HG02840 (cell line): ENCODE measurements at regions not wholly inside any gene's neighbourhood (a gene's known extent, or its start where the extent isn't known, plus 50 kb on each side); places are given as distances from the start of the nearest gene placed in this dataset.
"Not testable (repeated sequence)": the region's sequence is repeated elsewhere in the genome, so short reads cannot be mapped to it uniquely, and the experiment has no call there.

Source experiments
- ATAC-seq: cut with Tn5 transposase; IDR thresholded peaks from one replicate; pipeline ENCODE4 v1.9.1; 2021; ENCODE audit warnings: mild to moderate bottlenecking, moderate library complexity, moderate number of reproducible peaks; ENCODE audit not compliant: unreplicated experiment, low FRiP score

GRCh38 chr2:62412347-62412742 is 93.7 kb downstream of the TMEM17 start:
- ATAC-seq, result no peak

- no peak for ATAC-seq
Measured at GRCh38 chr2:62410926-62411456, 95.0 kb downstream of the TMEM17 start.

- no peak for ATAC-seq
Measured at GRCh38 chr2:62410015-62410453, 96.0 kb downstream of the TMEM17 start.

DNA sequence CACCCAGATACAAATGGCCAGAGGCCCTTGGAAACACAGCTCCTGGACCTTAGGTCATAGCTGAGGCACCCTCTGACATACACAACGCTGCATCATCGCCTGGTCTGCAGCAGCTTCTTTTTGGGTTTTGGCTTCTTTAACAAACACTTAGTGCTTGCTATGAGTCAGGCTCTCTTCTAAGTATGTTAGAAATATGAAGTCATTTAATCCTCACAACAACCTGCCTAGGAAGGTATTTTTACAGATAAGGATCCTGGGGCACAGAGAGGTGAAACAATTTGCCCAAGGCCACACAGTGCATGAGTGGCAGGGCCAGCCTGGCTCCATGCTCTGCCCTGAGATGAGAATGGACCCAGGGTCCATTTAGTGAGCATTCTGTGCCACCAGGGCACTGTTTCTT is 96.6 kb downstream of the TMEM17 start:
- ATAC-seq, result no peak

- ATAC-seq, result no peak
Measured at GRCh38 chr2:62408241-62408677, 97.7 kb downstream of the TMEM17 start.

DNA sequence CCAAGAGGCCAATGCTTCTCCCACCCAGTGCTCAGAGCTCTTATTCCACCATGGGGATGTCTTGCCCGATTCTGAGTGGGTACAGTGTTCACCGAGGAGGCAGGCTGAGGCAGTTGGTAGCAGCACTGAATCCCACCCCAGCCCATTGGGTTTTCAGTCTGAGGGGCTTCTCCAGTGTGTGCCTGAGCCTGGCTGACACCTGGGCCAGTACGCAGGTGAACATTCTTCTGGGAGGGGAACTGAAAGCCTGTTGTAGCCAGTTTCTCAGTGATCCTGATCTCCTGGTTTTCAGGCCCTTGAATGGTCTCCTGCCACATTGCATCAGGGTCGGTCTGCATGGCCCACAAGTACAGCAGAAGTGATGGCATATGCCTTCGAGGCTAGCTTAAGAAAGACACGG is 98.2 kb downstream of the TMEM17 start:
- ATAC-seq, result no peak

GRCh38 chr2:62407401-62407800 is 98.6 kb downstream of the TMEM17 start:
- no peak for ATAC-seq

DNA sequence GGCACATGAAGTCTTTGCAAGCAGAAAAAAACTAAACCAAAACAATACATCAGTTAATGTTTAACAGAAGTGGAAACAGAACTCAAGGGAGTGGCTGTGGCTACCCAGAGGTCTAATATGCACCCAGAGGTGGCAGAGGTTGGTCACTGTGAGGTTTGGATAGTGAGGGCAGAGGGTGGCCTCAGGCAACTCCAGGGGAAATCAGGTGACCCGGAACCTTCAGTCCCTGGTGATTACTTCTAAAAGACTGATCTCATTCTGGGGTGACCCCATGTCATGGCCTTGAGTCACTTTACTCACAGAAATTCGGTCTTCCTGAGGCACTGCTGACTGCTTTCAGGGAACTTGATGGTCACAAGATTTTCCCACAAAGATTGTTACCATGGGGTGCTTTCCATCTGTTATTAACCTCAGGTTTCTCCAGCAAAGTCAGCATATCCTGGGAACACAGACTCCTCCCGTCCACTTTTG is 99.4 kb downstream of the TMEM17 start:
- no peak for ATAC-seq

DNA sequence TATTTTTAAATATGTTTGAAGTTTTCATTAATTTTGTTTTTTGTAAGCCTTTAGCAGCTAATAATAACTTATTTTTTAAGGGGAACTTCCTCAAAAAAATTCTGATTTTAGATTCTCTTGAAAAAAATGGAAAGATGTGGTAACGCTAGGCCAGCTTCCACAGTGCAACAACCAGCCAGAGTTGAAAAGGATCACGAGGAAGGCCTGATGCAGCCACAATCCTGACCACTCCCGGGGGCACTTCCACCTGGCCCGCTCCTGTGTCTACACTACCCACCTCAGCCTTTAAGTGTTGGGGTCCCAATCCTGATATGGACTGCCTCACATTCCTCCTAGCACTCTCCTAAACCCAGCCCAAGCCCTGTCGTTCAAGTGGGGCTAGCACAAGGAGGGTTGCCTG is 101.1 kb downstream of the TMEM17 start:
- no peak for ATAC-seq

GRCh38 chr2:62402156-62402555 is 103.8 kb downstream of the TMEM17 start:
- no peak for ATAC-seq

DNA sequence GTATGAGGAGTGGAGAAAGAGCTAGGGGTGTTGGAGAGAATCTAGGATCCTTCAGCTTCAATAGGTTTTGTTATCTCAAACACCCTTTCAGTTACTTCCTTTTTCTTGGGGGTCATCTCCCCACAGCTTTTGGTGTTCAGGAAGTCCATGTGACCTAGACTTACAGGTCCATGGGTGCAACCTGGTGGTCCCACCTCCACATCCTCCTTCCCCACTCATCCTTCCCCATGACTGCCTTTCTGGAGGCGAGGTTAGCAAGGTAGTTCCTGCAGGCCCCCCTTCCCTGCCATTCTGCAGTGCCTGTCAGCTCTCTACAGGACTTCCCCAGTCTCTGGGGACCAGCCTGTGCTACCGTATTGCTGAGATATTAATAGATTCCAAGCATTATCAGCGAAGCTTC is 107.6 kb downstream of the TMEM17 start:
- ATAC-seq, result no peak

- no peak for ATAC-seq
Measured at GRCh38 chr2:62396880-62397279, 109.1 kb downstream of the TMEM17 start.

GRCh38 chr2:62393293-62393692 is 112.7 kb downstream of the TMEM17 start:
- ATAC-seq, result no peak

DNA sequence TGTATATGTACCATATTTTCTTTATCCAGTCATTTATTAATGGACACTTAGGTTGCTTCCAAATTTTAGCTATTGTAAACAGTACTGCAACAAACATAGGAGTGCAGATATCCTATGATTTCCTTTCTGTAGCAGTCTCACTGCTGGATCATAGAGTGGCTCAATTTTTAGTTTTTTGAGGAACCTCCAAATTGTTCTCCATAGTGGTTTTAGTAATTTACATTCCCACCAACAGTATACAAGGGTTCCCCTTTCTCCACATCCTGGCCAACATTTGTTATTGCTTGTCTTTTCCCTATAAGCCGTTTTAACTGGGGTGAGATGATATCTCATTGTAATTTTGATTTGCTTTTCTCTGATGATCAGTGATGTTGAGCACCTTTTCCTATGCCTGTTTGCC is 114.3 kb downstream of the TMEM17 start:
- ATAC-seq, result no peak

DNA sequence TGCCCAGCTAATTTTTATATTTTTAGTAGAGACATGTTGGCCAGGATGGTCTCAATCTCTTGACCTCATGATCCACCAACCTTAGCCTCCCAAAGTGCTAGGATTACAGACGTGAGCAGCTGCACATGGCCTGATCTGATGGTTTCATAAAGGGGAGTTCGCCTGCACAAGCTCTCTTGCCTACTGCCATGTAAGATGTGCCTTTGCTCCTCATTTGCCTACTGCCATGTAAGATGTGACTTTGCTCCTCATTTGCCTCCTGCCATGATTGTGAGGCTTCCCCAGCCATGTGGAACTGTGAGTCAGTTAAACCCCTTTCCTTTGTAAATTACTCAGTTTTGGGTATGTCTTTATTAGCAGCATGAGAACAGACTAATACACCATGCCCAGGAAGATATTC is 119.6 kb downstream of the TMEM17 start:
- not testable (repeated sequence) for ATAC-seq

DNA sequence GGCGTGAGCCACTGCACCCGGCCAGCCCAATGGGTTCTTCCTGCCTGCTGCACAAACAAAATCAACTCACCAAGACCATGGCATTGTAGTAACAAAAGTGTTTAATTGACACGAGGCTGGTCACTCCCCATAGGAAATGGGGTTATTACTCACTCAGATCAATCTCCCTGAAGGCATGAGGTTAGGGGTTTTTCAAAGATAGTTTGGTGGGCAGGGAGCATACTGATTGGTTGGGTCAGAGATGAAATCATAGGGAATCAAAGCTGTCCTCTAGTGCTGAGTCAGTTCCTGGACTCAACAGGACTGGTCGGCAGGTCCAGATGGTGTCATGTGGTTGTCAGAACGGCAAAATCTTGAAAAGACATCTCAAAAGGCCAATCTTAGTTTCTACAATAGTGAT is 122.1 kb downstream of the TMEM17 start:
- ATAC-seq, result no peak

- ATAC-seq, result no peak
Measured at GRCh38 chr2:62382757-62383156, 123.2 kb downstream of the TMEM17 start.

DNA sequence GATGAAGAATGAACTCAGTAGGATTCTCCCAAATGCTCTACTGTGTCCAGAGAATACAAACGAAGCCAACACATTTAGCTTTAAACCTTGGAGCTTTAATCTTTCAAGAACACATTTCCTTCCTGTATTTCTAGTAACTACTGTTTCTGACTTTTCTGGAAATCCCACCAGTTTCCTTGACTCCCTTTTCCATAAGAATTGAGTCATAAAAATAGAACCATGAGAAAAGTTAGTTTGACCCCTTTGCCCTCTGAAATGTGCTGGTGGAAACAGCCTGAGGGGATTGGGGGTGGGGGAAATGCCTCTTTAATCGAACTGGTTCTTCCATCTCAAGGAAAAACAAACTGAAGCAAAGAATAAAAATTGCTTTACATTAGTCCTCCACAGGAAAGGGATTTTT is 123.9 kb downstream of the TMEM17 start:
- no peak for ATAC-seq

DNA sequence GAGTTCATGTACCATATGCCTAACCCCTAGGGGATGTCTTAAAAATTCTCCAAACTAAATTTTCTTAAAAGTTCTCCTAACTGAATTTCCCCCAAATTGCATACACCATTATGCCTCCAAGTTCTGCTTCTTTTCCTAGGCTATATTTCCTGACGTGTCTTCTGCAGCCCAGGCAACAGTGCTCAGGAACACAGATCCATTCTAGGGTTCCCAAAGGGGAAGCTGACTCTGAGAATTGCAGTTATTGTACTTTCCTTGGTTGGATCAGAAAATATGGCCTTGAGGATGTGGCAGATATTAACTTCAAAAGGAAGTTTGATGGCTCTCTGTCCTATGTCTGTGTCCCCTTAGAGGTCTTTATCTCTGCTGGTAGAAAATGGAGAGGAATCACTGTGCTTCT is 124.3 kb downstream of the TMEM17 start:
- ATAC-seq, result no peak

- no peak for ATAC-seq
Measured at GRCh38 chr2:62379566-62379965, 126.4 kb downstream of the TMEM17 start.

- ATAC-seq, result no peak
Measured at GRCh38 chr2:62375113-62375420, 130.9 kb downstream of the TMEM17 start.

GRCh38 chr2:62374301-62375112 is 131.5 kb downstream of the TMEM17 start:
- ATAC-seq, result no peak
